OCI-LY1 (cell line): ENCODE measurements at regions not wholly inside any gene's neighbourhood (a gene's known extent, or its start where the extent isn't known, plus 50 kb on each side); places are given as distances from the start of the nearest gene placed in this dataset.

ENCODE experiments used
- H2AFZ ChIP-seq: fragments of 200-600 bp; sonication (generic), shearing (Covaris generic); 2 replicates; pipeline ENCODE4 v1.6.0; 2014; ENCODE audit warnings: antibody characterized with exemption, mild to moderate bottlenecking, low read length
- H3F3A ChIP-seq: fragments of 200-600 bp; sonication (generic), shearing (Covaris generic); 2 replicates; pipeline ENCODE4 v1.6.0; 2014; ENCODE audit warnings: mild to moderate bottlenecking, antibody characterized with exemption, low read length, moderate library complexity; ENCODE audit not compliant: insufficient read depth
- H3K27ac ChIP-seq: fragments of 200-600 bp; sonication (generic); 2 replicates; pipeline ENCODE4 v1.5.1; 2014; ENCODE audit warnings: low read length, mixed run types, mild to moderate bottlenecking, low read depth; ENCODE audit not compliant: poor library complexity, severe bottlenecking
- H3K27me3 ChIP-seq: fragments of 200-600 bp; sonication (generic); 2 replicates; pipeline ENCODE4 v1.6.0; 2014; ENCODE audit warnings: antibody characterized with exemption, mild to moderate bottlenecking, low read length, moderate library complexity; ENCODE audit not compliant: insufficient read depth
- H3K36me3 ChIP-seq: fragments of 200-600 bp; sonication (generic); 2 replicates; pipeline ENCODE4 v1.6.1; 2014; ENCODE audit warnings: mild to moderate bottlenecking, antibody characterized with exemption, low read length, moderate library complexity, mixed read lengths; ENCODE audit not compliant: insufficient read depth
- H3K4me1 ChIP-seq: fragments of 200-600 bp; sonication (generic); 2 replicates; pipeline ENCODE4 v1.5.1; 2014; ENCODE audit warnings: mild to moderate bottlenecking, low read length, moderate library complexity; ENCODE audit not compliant: insufficient read depth, severe bottlenecking
- H3K4me2 ChIP-seq: fragments of 200-600 bp; sonication (generic), shearing (Covaris generic); 2 replicates; pipeline ENCODE4 v1.6.1; 2014; ENCODE audit warnings: low read length
- H3K4me3 ChIP-seq: fragments of 200-600 bp; sonication (generic); 2 replicates; pipeline ENCODE4 v1.5.1; 2014; ENCODE audit warnings: low read length, low read depth, mild to moderate bottlenecking, mixed read lengths; ENCODE audit not compliant: poor library complexity, severe bottlenecking
- H3K79me2 ChIP-seq: fragments of 200-600 bp; shearing (Covaris generic); 2 replicates; pipeline ENCODE4 v1.6.1; 2016; ENCODE audit warnings: mixed run types, low read length, mixed read lengths; ENCODE audit not compliant: insufficient read depth
- H3K9ac ChIP-seq: fragments of 200-600 bp; sonication (generic), shearing (Covaris generic); 2 replicates; pipeline ENCODE4 v1.6.1; 2014; ENCODE audit warnings: mild to moderate bottlenecking, low read length, mixed read lengths
- H3K9me2 ChIP-seq: fragments of 200-600 bp; sonication (generic), shearing (Covaris generic); 2 replicates; pipeline ENCODE4 v1.6.1; 2014; ENCODE audit warnings: low read depth, mild to moderate bottlenecking, low read length, mixed read lengths
- H3K9me3 ChIP-seq: fragments of 200-600 bp; shearing (Covaris generic); 2 replicates; pipeline ENCODE4 v1.6.1; 2014; ENCODE audit warnings: low read length, mixed read lengths
- H4K20me1 ChIP-seq: fragments of 200-600 bp; sonication (generic), shearing (Covaris generic); 2 replicates; pipeline ENCODE4 v1.6.0; 2016; ENCODE audit warnings: mild to moderate bottlenecking, low read length; ENCODE audit not compliant: insufficient read depth
- EZH2 ChIP-seq: fragments of 200-600 bp; sonication (generic), shearing (Covaris generic); IDR thresholded peaks from 2 replicates; pipeline ENCODE4 v1.8.0; 2017; ENCODE audit warnings: borderline replicate concordance, mixed run types, mild to moderate bottlenecking, antibody characterized with exemption, low read length, moderate library complexity, mixed read lengths
- TF ChIP-seq, protein P1 (sequence below): fragments of 200-600 bp; sonication (generic), shearing (Covaris generic); IDR thresholded peaks from 2 replicates; pipeline ENCODE4 v1.5.1; 2017; ENCODE audit warnings: mild to moderate bottlenecking, antibody characterized with exemption, low read length, moderate library complexity, mixed read lengths

DNA sequence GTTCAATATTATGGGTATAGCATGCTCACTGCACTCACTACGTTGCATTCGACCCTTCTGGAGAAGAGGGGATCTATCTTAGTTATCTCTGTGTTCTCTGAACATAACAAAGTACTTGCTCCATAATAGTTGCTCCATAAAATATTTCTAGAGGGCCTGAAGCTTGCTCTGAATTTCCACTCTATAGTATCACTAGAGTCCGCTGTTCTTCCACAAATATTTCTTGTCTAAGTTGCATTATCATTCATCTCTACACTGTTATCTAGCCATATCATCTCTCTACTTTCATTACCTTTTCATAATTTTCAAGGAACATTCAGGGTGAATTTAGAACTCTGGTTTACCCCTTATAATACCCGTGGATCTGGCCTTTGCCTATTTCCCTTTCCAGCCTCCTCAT, 246.1 kb upstream of the PDE3A start:
- Histone ChIP-seq H3K9me3 (no peaks in the 10 kb centered on the region), H2AFZ (no peak overlapping the region), H3K27me3 (no peaks in the 10 kb centered on the region), H3K27ac (no peak overlapping the region), H3K9ac (no peak overlapping the region), H3K79me2 (no peaks in the 10 kb centered on the region), H3K9me2 (no peaks in the 10 kb centered on the region), H3K36me3 (no peaks in the 10 kb centered on the region), H3K4me3 (no peak overlapping the region), H3K4me2 (no peak overlapping the region), H3K4me1 (no peaks in the 10 kb centered on the region), H4K20me1 (no peaks in the 10 kb centered on the region), H3F3A (no peaks in the 10 kb centered on the region)
- TF ChIP-seq, protein P1, sequence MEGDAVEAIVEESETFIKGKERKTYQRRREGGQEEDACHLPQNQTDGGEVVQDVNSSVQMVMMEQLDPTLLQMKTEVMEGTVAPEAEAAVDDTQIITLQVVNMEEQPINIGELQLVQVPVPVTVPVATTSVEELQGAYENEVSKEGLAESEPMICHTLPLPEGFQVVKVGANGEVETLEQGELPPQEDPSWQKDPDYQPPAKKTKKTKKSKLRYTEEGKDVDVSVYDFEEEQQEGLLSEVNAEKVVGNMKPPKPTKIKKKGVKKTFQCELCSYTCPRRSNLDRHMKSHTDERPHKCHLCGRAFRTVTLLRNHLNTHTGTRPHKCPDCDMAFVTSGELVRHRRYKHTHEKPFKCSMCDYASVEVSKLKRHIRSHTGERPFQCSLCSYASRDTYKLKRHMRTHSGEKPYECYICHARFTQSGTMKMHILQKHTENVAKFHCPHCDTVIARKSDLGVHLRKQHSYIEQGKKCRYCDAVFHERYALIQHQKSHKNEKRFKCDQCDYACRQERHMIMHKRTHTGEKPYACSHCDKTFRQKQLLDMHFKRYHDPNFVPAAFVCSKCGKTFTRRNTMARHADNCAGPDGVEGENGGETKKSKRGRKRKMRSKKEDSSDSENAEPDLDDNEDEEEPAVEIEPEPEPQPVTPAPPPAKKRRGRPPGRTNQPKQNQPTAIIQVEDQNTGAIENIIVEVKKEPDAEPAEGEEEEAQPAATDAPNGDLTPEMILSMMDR: no peak
- TF ChIP-seq EZH2: no peak

DNA sequence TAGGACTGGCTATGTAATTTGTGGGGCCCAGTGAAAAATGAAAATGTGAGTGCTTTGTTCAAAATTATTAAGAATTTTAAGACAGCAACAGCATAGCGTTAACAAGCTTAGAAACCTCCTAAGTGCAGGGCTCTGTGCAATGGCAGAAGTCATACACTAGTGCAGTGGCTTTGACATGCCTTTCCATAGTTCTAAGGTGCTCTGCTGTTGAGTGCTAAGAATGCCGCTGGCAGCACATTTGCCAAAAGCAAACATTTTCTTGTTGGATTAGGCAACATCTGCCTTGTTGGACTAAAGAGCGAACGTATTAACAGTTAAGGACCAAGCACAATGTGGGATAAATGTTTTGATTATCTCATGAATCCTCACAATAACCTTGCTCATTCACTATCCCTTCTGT, 244.9 kb upstream of the PDE3A start:
- Histone ChIP-seq H3F3A (no peaks in the 10 kb centered on the region), H4K20me1 (no peaks in the 10 kb centered on the region), H3K9me2 (no peaks in the 10 kb centered on the region), H3K27ac (no peak overlapping the region), H3K4me3 (no peak overlapping the region), H3K4me1 (no peaks in the 10 kb centered on the region), H3K79me2 (no peaks in the 10 kb centered on the region), H3K9ac (no peak overlapping the region), H3K27me3 (no peaks in the 10 kb centered on the region), H3K9me3 (no peaks in the 10 kb centered on the region), H3K36me3 (no peaks in the 10 kb centered on the region), H3K4me2 (no peak overlapping the region), H2AFZ (no peak overlapping the region)
- no peak for TF ChIP-seq EZH2
- TF ChIP-seq, protein P1: no peak

DNA sequence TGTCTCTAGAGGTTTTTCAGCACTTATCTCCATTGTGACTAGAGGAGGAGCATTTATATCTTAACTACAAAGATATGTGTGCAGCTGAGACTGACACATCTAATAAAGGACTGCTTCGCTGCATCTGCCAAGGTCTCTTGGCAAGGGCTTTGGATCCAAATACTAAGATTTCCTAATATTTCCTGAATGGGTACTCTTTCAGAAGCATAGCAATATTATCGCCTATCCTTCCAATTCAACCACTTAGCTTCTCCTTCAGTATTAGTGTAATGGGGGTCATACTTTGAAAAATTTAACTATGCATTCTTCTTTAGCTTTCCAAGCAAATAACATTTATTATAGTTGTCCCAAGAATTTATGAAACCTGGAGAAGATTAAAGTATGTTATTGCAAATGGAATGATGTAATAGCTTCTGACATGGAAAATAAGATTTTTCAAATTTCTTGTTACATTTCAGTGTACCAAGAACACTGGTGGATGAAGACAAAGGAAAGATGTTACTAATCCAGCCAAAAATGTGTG, 243.0 kb upstream of the PDE3A start:
- Histone ChIP-seq H3K4me2 (no peak overlapping the region), H3K4me1 (no peaks in the 10 kb centered on the region)

More for the DNA sequence above, 243.0 kb upstream of the PDE3A start:
- no peak for TF ChIP-seq EZH2
- TF ChIP-seq, protein P1: no peak
- H3F3A ChIP-seq: no peaks in the 10 kb centered on the region
- H3K4me3 ChIP-seq: no peak overlapping the region
- no peak overlapping the region for H3K27ac ChIP-seq
- no peaks in the 10 kb centered on the region for H3K27me3 ChIP-seq
- H3K9ac ChIP-seq: no peak overlapping the region
- no peaks in the 10 kb centered on the region for H3K9me2 ChIP-seq
- no peaks in the 10 kb centered on the region for H4K20me1 ChIP-seq
- H3K9me3 ChIP-seq: no peaks in the 10 kb centered on the region
- H3K36me3 ChIP-seq: no peaks in the 10 kb centered on the region
- H3K79me2 ChIP-seq: no peaks in the 10 kb centered on the region
- H2AFZ ChIP-seq: no peak overlapping the region
